Upper lobe of left lung (tissue), 4 donors: ENCODE measurements at regions not wholly inside any gene's neighbourhood (a gene's known extent, or its start where the extent isn't known, plus 50 kb on each side); places are given as distances from the start of the nearest gene placed in this dataset.

Source experiments
- POLR2A ChIP-seq, 4 donors: fragments of 450-650 bp; IDR thresholded peaks; one replicate each; pipeline ENCODE4 v1.5.1; 2016 to 2017; ENCODE audit warnings: antibody characterized with exemption in 4 of 4, mild to moderate bottlenecking in 2 of 4
- POLR2AphosphoS5 ChIP-seq, 2 donors: sonication (generic); formaldehyde crosslinking; IDR thresholded peaks; one replicate each; pipeline ENCODE4 v1.5.1; 2017; ENCODE audit warnings: antibody characterized with exemption in 2 of 2
- TF ChIP-seq, protein P1 (sequence below), 6 experiments: fragments of 450-650 bp in 4 of 6; fragments of 200-600 bp in 2 of 6; sonication (generic) in 2 of 6; IDR thresholded peaks; one replicate each; pipeline ENCODE4 v1.5.1; 2016 to 2019; ENCODE audit warnings: antibody characterized with exemption in 6 of 6

DNA sequence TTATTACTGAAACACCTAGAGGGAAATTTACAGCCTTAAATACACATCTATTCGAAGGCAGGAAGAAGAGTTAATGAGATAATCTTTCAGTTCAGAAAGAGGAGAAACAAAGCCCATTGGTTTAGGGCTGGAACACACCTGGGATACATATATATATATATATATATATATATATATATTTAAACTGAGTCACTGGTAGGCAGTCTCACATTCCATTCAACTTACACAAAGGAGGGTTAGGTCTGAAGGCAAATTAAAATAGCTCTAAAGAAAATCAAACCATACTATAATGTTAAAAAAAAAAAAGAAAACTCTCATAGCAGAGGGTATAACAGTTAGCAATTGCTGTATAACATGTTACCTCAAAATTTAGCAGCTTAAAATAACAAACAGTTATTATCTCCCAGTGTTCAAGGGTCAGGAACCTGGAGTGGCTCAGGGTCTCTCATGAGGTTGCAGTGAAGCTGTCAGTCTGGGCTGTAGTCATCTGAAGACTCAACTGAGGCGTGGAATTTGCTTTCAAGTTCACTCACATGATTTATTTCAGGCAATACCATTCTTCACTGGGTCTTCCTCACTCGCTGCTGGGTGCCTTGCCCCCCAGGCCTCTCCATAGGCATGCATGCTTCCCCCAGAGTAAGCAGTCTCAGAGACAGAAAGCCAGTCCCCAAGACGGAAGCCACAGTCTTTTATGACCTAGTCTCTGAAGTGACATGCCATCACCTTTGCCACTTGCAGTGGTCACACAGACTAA, 332.8 kb downstream of the NSG2 start:
- TF ChIP-seq, protein P1, sequence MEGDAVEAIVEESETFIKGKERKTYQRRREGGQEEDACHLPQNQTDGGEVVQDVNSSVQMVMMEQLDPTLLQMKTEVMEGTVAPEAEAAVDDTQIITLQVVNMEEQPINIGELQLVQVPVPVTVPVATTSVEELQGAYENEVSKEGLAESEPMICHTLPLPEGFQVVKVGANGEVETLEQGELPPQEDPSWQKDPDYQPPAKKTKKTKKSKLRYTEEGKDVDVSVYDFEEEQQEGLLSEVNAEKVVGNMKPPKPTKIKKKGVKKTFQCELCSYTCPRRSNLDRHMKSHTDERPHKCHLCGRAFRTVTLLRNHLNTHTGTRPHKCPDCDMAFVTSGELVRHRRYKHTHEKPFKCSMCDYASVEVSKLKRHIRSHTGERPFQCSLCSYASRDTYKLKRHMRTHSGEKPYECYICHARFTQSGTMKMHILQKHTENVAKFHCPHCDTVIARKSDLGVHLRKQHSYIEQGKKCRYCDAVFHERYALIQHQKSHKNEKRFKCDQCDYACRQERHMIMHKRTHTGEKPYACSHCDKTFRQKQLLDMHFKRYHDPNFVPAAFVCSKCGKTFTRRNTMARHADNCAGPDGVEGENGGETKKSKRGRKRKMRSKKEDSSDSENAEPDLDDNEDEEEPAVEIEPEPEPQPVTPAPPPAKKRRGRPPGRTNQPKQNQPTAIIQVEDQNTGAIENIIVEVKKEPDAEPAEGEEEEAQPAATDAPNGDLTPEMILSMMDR (IDR thresholded peaks at IDR 0.05) = no peak
- TF ChIP-seq POLR2A (IDR thresholded peaks at IDR 0.05) (no peak), POLR2AphosphoS5 (IDR thresholded peaks at IDR 0.05) (no peak)
